ENCODE measurements at regions not wholly inside any gene's neighbourhood (a gene's known extent, or its start where the extent isn't known, plus 50 kb on each side); places are given as distances from the start of the nearest gene placed in this dataset.

DNA sequence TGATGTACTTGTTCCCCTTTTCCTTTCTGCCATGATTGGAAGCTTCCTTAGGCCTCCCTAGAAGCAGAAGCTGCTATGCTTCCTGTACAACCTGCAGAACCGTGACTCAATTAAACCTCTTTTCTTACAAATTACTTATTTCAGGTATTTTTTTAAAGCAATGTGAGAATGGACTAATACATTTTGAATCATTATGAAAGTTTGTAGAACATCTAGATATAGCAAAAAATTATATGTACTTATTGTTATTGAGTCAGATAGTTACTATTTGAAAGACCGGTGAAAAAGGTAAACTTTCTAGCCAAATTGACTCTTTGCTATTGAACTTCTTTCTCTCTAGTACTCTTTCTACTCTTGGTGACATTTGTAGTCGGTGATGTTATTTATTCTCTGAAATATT, 777.3 kb upstream of the GALNTL6 start:
- Mint-ChIP-seq H3K4me1 (no peaks in the 10 kb centered on the region), H3K27ac (ENCODE audit: unreplicated experiment) (no peak overlapping the region), H3K4me3 (no peak overlapping the region), H3K27me3 (ENCODE audit: low read depth) (no peaks in the 10 kb centered on the region), H3K36me3 (ENCODE audit: low read depth) (no peaks in the 10 kb centered on the region), H3K9me3 (no peaks in the 10 kb centered on the region)
- DNase-seq (ENCODE audit: low read depth, low spot score): no peak
- no peak for TF ChIP-seq CTCF (conservative IDR thresholded peaks at IDR 0.05)

DNA sequence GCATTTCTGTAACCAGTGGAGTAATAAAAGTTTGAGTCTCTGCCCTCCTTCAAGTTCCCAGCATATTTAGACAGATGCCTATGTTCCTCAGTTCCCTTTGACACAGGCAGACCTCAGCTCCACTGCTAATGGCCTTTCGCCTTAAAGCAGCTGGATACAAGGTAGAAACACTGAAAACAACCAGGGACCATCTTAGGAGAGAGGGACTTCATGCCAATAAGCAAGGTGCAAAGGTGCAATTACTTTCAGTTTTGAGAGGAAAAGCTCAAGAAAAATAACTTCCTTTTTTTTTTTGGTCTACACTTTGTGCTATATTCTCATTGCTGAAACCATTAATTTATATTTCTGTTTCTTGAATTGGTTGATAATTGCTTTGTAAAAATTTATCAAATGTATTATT, 781.9 kb upstream of the GALNTL6 start:
- TF ChIP-seq CTCF (conservative IDR thresholded peaks at IDR 0.05): no peak
- Mint-ChIP-seq H3K27me3 (ENCODE audit: low read depth) (no peaks in the 10 kb centered on the region), H3K4me3 (no peak overlapping the region)

DNA sequence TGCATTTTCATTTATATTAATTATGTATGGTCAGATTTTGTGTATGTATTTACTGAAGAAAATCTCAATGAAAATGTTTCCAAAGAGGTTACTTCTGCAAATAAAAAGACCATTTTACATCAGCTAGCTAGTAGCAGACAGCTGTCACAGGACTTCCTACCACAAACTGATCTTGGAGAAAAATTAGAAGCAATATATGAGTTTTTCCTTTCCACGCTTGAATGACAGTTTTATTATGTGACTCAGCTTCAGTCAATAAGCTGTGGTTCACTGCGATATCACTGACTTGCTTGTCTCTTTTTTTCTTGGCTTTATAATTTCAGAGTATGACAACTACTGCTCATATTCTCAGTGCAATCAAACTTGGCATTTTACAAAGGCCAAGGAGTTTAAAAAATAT, 787.4 kb upstream of the GALNTL6 start:
- DNase-seq (ENCODE audit: low read depth, low spot score): no peak
- Mint-ChIP-seq H3K4me1 (peaks cover 7% of the 10 kb centered on the region), H3K9me3 (no peaks in the 10 kb centered on the region), H3K27ac (ENCODE audit: unreplicated experiment) (no peak overlapping the region), H3K4me3 (no peak overlapping the region), H3K36me3 (ENCODE audit: low read depth) (no peaks in the 10 kb centered on the region), H3K27me3 (ENCODE audit: low read depth) (no peaks in the 10 kb centered on the region)
- TF ChIP-seq CTCF (conservative IDR thresholded peaks at IDR 0.05): no peak

More for the DNA sequence above, 781.9 kb upstream of the GALNTL6 start:
- DNase-seq (ENCODE audit: low read depth, low spot score): no peak
- Mint-ChIP-seq H3K36me3 (ENCODE audit: low read depth) (no peaks in the 10 kb centered on the region), H3K9me3 (no peaks in the 10 kb centered on the region), H3K4me1 (no peaks in the 10 kb centered on the region), H3K27ac (ENCODE audit: unreplicated experiment) (no peak overlapping the region)

DNA sequence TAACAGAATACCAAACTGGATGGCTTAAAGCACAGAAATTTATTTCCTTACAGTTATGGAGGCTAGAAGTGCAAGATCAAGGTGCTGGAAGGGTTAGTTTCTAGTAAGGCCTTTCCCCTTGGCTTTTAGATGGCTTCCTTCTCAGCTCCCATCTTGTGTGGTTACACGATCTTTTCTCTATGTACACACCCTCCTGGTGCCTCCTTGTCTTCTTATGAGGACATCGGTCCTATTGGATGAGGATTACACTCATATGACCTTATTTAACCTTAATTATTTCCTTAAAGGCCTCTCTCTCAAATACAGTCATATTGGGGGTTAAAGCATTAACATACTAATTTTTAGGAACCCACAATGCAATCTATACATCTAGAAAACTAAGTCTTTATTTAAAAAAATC, 787.9 kb upstream of the GALNTL6 start:
- H3K9me3 Mint-ChIP-seq: peaks cover 3% of the 10 kb centered on the region
- H3K27ac Mint-ChIP-seq (ENCODE audit: unreplicated experiment): no peak overlapping the region
- H3K27me3 Mint-ChIP-seq (ENCODE audit: low read depth): no peaks in the 10 kb centered on the region
- no peak for DNase-seq (ENCODE audit: low read depth, low spot score)
- no peak overlapping the region for H3K4me3 Mint-ChIP-seq
- H3K36me3 Mint-ChIP-seq (ENCODE audit: low read depth): no peaks in the 10 kb centered on the region
- H3K4me1 Mint-ChIP-seq: peaks cover 7% of the 10 kb centered on the region
- no peak for TF ChIP-seq CTCF (conservative IDR thresholded peaks at IDR 0.05)

- peaks cover 7% of the 10 kb centered on the region for H3K4me1 Mint-ChIP-seq
- H3K9me3 Mint-ChIP-seq: peaks cover 3% of the 10 kb centered on the region
- no peak for DNase-seq (ENCODE audit: low read depth, low spot score)
- H3K27me3 Mint-ChIP-seq (ENCODE audit: low read depth): no peaks in the 10 kb centered on the region
- H3K36me3 Mint-ChIP-seq (ENCODE audit: low read depth): no peaks in the 10 kb centered on the region
- TF ChIP-seq CTCF (conservative IDR thresholded peaks at IDR 0.05): no peak
- no peak overlapping the region for H3K4me3 Mint-ChIP-seq
- H3K27ac Mint-ChIP-seq (ENCODE audit: unreplicated experiment): no peak overlapping the region
These were observed 788.4 kb upstream of the GALNTL6 start for GRCh38 chr4:171024720-171025303.
